HG02571 (cell line): ENCODE measurements at regions not wholly inside any gene's neighbourhood (a gene's known extent, or its start where the extent isn't known, plus 50 kb on each side); places are given as distances from the start of the nearest gene placed in this dataset.

Source experiments
- ATAC-seq: cut with Tn5 transposase; IDR thresholded peaks from one replicate; pipeline ENCODE4 v1.9.1; 2021; ENCODE audit warnings: mild to moderate bottlenecking, moderate library complexity; ENCODE audit not compliant: unreplicated experiment

- ATAC-seq, result no peak
Observed at GRCh38 chr15:45941367-45941766, 306.5 kb downstream of the SQOR start.

GRCh38 chr15:45943240-45943639 lies 308.4 kb downstream of the SQOR start:
- ATAC-seq, result no peak

GRCh38 chr15:45946111-45946510 lies 311.3 kb downstream of the SQOR start:
- ATAC-seq, result no peak

- no peak for ATAC-seq
Observed at GRCh38 chr15:45948181-45948621, 313.4 kb downstream of the SQOR start.

- ATAC-seq, result no peak
Observed at GRCh38 chr15:45958924-45959323, 324.1 kb downstream of the SQOR start.

- no peak for ATAC-seq
Observed at GRCh38 chr15:45962733-45963132, 327.9 kb downstream of the SQOR start.

GRCh38 chr15:45970542-45970941 lies 335.7 kb downstream of the SQOR start:
- no peak for ATAC-seq

GRCh38 chr15:45980366-45980765 lies 345.5 kb downstream of the SQOR start:
- no peak for ATAC-seq

GRCh38 chr15:45981625-45982024 lies 346.8 kb downstream of the SQOR start:
- no peak for ATAC-seq

- no peak for ATAC-seq
Observed at GRCh38 chr15:45991863-45992262, 357.0 kb downstream of the SQOR start.

GRCh38 chr15:45993072-45993471 lies 358.2 kb downstream of the SQOR start:
- no peak for ATAC-seq

- ATAC-seq, result no peak
Observed at GRCh38 chr15:45993508-45993907, 358.7 kb downstream of the SQOR start.

GRCh38 chr15:45995800-45996199 lies 361.0 kb downstream of the SQOR start:
- ATAC-seq, result no peak

- ATAC-seq, result no peak
Observed at GRCh38 chr15:46014532-46014931, 379.7 kb downstream of the SQOR start.

GRCh38 chr15:46034755-46035154 lies 399.9 kb downstream of the SQOR start:
- no peak for ATAC-seq

GRCh38 chr15:46039703-46040102 lies 404.9 kb downstream of the SQOR start:
- no peak for ATAC-seq

- ATAC-seq, result no peak
Observed at GRCh38 chr15:46041905-46042304, 407.1 kb downstream of the SQOR start.

- no peak for ATAC-seq
Observed at GRCh38 chr15:46059921-46060594, 425.2 kb downstream of the SQOR start.

GRCh38 chr15:46061002-46061401 lies 426.2 kb downstream of the SQOR start:
- no peak for ATAC-seq

- ATAC-seq, result no peak
Observed at GRCh38 chr15:46077220-46077619, 442.4 kb downstream of the SQOR start.

- no peak for ATAC-seq
Observed at GRCh38 chr15:46079046-46079445, 444.2 kb downstream of the SQOR start.

GRCh38 chr15:46080016-46080415 lies 445.2 kb downstream of the SQOR start:
- no peak for ATAC-seq
